PFSK-1 (cell line): ENCODE measurements at regions not wholly inside any gene's neighbourhood (a gene's known extent, or its start where the extent isn't known, plus 50 kb on each side); places are given as distances from the start of the nearest gene placed in this dataset.

Source experiments
- FOXP2 ChIP-seq: optimal IDR thresholded peaks from 2 replicates; pipeline ENCODE3; 2011; ENCODE audit warnings: borderline replicate concordance, control low read depth, inconsistent platforms; ENCODE audit not compliant: insufficient read depth; ENCODE audit errors: extremely low read length, extremely low read depth
- POLR2AphosphoS5 ChIP-seq: IDR thresholded peaks from 2 replicates; pipeline ENCODE4 v1.6.1; 2012; ENCODE audit warnings: low read depth, mild to moderate bottlenecking, control low read depth, low read length, moderate library complexity
- SIN3A ChIP-seq: IDR thresholded peaks from 2 replicates; pipeline ENCODE4 v1.6.1; 2012; ENCODE audit warnings: mild to moderate bottlenecking, low read length, moderate library complexity, borderline replicate concordance; ENCODE audit not compliant: insufficient read depth
- TAF1 ChIP-seq: IDR thresholded peaks from 2 replicates; pipeline ENCODE4 v1.6.1; 2012; ENCODE audit warnings: low read length, control low read depth, borderline replicate concordance; ENCODE audit not compliant: insufficient read depth
- TF ChIP-seq, protein P1 (sequence below), 2 experiments: IDR thresholded peaks; 2 replicates each; pipeline versions ENCODE4 v1.6.1 to v1.8.0; 2011 to 2012; ENCODE audit warnings: low read depth in 2 of 2, low read length in 2 of 2, control low read depth in 1 of 2, inconsistent platforms in 1 of 2, mild to moderate bottlenecking in 1 of 2, moderate library complexity in 1 of 2; ENCODE audit not compliant: insufficient read depth in 1 of 2

DNA sequence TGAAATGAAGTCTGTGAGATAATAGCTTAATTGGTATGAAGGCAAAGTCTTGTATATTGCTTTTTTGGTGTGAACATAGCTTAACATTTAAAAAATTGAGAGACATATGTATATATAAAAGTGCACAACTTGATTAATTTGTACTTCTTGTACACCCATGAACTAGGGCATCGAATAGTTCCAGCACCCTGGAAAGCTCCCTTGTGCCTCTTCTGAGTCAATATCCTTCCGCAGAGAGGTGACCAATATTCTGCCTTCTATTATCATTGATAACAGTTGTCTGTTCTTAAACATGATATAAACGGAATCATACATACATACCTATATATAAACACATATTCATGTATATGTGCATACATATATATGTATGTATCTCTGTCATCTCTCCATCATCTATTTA lies 185.4 kb downstream of the PHF2 start:
- TF ChIP-seq, protein P1, sequence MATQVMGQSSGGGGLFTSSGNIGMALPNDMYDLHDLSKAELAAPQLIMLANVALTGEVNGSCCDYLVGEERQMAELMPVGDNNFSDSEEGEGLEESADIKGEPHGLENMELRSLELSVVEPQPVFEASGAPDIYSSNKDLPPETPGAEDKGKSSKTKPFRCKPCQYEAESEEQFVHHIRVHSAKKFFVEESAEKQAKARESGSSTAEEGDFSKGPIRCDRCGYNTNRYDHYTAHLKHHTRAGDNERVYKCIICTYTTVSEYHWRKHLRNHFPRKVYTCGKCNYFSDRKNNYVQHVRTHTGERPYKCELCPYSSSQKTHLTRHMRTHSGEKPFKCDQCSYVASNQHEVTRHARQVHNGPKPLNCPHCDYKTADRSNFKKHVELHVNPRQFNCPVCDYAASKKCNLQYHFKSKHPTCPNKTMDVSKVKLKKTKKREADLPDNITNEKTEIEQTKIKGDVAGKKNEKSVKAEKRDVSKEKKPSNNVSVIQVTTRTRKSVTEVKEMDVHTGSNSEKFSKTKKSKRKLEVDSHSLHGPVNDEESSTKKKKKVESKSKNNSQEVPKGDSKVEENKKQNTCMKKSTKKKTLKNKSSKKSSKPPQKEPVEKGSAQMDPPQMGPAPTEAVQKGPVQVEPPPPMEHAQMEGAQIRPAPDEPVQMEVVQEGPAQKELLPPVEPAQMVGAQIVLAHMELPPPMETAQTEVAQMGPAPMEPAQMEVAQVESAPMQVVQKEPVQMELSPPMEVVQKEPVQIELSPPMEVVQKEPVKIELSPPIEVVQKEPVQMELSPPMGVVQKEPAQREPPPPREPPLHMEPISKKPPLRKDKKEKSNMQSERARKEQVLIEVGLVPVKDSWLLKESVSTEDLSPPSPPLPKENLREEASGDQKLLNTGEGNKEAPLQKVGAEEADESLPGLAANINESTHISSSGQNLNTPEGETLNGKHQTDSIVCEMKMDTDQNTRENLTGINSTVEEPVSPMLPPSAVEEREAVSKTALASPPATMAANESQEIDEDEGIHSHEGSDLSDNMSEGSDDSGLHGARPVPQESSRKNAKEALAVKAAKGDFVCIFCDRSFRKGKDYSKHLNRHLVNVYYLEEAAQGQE (IDR thresholded peaks at IDR 0.05; ENCODE audit: insufficient read depth in 1 of 2, low read depth in 2 of 2, low read length in 2 of 2) = peak in 1 of 2 experiments; percentile 82; a peak in 2 of 4 replicates
- TF ChIP-seq SIN3A (no peak), POLR2AphosphoS5 (no peak)

- TF ChIP-seq, protein P1 (IDR thresholded peaks at IDR 0.05; ENCODE audit: insufficient read depth in 1 of 2, low read depth in 2 of 2, low read length in 2 of 2) = no peak
- TF ChIP-seq POLR2AphosphoS5 (no peak), SIN3A (no peak), TAF1 (no peak), FOXP2 (no peak)
Measured at GRCh38 chr9:93750045-93750444, 173.7 kb downstream of the PHF2 start.

GRCh38 chr9:93731963-93732362 lies 155.6 kb downstream of the PHF2 start:
- TF ChIP-seq POLR2AphosphoS5 (no peak), TAF1 (no peak)
- TF ChIP-seq, protein P1 (IDR thresholded peaks at IDR 0.05; ENCODE audit: insufficient read depth in 1 of 2, low read depth in 2 of 2, low read length in 2 of 2) = no peak

DNA sequence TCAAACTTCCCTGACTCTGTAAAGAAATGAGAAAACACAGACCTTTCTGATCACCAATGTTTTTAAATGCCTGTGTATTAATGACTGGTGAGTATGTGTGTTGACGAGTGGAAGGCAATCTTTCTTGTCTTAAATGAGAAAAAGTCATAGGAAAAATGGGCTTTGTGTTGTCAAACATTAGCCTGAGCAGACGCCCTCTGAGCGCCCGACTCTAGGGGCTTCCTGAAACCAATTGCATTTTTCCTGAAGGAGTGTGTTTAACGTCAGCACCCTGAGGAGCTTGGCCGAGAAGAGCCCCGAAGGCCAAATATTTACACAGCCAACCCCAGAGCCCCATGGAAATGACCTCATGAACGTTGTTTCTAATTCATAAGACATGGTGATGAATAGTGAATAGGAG lies 154.3 kb downstream of the PHF2 start:
- TF ChIP-seq SIN3A = no peak
- no peak for TF ChIP-seq POLR2AphosphoS5
- no peak for TF ChIP-seq FOXP2
- TF ChIP-seq TAF1 = no peak
- TF ChIP-seq, protein P1 (IDR thresholded peaks at IDR 0.05; ENCODE audit: insufficient read depth in 1 of 2, low read depth in 2 of 2, low read length in 2 of 2) = no peak

DNA sequence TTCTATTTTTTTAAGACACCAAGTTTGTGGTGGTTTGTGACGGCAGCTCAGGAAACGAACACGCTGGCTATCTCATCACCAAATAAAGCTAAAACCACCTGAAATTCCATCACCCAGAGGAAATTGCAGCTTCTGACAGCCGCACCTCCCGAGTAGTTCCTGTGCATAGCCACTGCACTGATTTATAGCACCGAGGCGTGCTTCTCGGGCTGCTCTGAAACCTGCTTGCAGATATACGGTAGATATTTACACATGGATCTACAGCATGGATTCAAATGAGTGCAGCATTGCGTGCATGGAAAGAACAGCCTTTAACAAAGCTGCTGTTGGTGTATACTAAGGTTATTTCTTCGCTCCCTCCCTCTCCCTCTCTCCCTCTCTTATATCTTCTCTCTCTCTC lies 153.8 kb downstream of the PHF2 start:
- TF ChIP-seq POLR2AphosphoS5 (no peak), SIN3A (no peak)
